GM13976 (cell line): ENCODE measurements at regions not wholly inside any gene's neighbourhood (a gene's known extent, or its start where the extent isn't known, plus 50 kb on each side); places are given as distances from the start of the nearest gene placed in this dataset.

Source experiments
- DNase-seq: peaks from one replicate; pipeline ENCODE4 v3.0.0; 2012; ENCODE audit warnings: low spot score
- CTCF ChIP-seq: IDR thresholded peaks from 2 replicates; pipeline ENCODE4 v1.5.1; 2012; ENCODE audit warnings: borderline replicate concordance, mild to moderate bottlenecking; ENCODE audit not compliant: insufficient read depth; ENCODE audit errors: extremely low read depth, missing control alignments, control extremely low read depth
- in situ Hi-C: fragments of 300-500 bp; cut with MboI; formaldehyde crosslinking; loops from one replicate; pipeline ENCODE4 v1.12.0; 2022; ENCODE audit warnings: low sequenced_read_pairs, mixed read lengths, inconsistent platforms; ENCODE audit not compliant: unreplicated experiment

GRCh38 chr21:35219719-35220118 lies 170.6 kb upstream of the RUNX1 start:
- no peak for DNase-seq
- TF ChIP-seq CTCF, result no peak
- in situ Hi-C loops, result no loop called here

DNA sequence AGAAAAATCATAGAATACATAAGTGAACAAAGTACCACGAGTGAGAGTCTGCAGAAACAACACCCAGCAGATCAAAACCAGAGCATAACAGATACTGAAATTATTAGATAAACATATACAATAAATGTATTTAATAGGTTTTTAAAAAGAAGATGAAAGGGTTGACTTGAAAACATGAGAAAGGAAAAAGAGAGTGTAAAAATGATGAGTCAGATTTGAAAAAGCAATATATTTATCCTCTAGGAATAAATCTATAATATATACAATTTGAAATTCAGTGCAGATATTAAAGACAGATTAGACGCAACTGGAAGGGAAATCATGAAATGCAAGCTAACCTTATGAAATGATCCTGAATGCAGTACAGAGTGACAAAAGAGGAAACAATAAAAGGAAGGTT lies 170.2 kb upstream of the RUNX1 start:
- no peak for TF ChIP-seq CTCF
- no peak for DNase-seq
- in situ Hi-C loops, result no loop called here

- in situ Hi-C loops, result no loop called here
- no peak for DNase-seq
- no peak for TF ChIP-seq CTCF
These were observed 168.5 kb upstream of the RUNX1 start for GRCh38 chr21:35217504-35218060.

GRCh38 chr21:35216996-35217395 lies 167.9 kb upstream of the RUNX1 start:
- TF ChIP-seq CTCF, result no peak
- no peak for DNase-seq
- in situ Hi-C loops, result no loop called here

GRCh38 chr21:35215870-35216269 lies 166.8 kb upstream of the RUNX1 start:
- in situ Hi-C loops, result no loop called here
- no peak for DNase-seq
- TF ChIP-seq CTCF, result no peak

- in situ Hi-C loops, result no loop called here
- no peak for TF ChIP-seq CTCF
- DNase-seq, result no peak
These were observed 163.5 kb upstream of the RUNX1 start for GRCh38 chr21:35212393-35213127.

GRCh38 chr21:35211782-35212181 lies 162.7 kb upstream of the RUNX1 start:
- no peak for DNase-seq
- in situ Hi-C loops, result no loop called here
- TF ChIP-seq CTCF, result no peak
